ENCODE measurements at regions not wholly inside any gene's neighbourhood (a gene's known extent, or its start where the extent isn't known, plus 50 kb on each side); places are given as distances from the start of the nearest gene placed in this dataset.

GRCh38 chr12:112590281-112590680, 171.5 kb downstream of the PTPN11 start:
- TF ChIP-seq MAZ (IDR thresholded peaks at IDR 0.05; ENCODE audit: borderline replicate concordance, low read depth, low read length) = no peak
- TF ChIP-seq POLR2A (IDR thresholded peaks at IDR 0.05; ENCODE audit: low read depth, low read length) = no peak
- no peak for TF ChIP-seq RAD21 (IDR thresholded peaks at IDR 0.05; ENCODE audit: low read length)
- TF ChIP-seq CTCF (conservative IDR thresholded peaks at IDR 0.05; ENCODE audit: low read depth, low read length) = no peak
- TF ChIP-seq MXI1 (IDR thresholded peaks at IDR 0.05; ENCODE audit: borderline replicate concordance, low read depth, low read length) = no peak
- POLR2A ChIA-PET (ENCODE audit: unreplicated experiment) = no interaction called here

More at GRCh38 chr12:112590281-112590680, 171.5 kb downstream of the PTPN11 start:
- Histone ChIP-seq H3K9me1 (ENCODE audit: insufficient read depth, low read length) (no peaks in the 10 kb centered on the region), H3K27me3 (ENCODE audit: control insufficient read depth, insufficient read depth, low read length) (no peaks in the 10 kb centered on the region), H2BK20ac (ENCODE audit: low read depth, low read length) (no peak overlapping the region), H4K20me1 (ENCODE audit: insufficient read depth, low read length) (no peaks in the 10 kb centered on the region), H3K23ac (ENCODE audit: low read depth, low read length) (no peak overlapping the region), H4K8ac (ENCODE audit: low read depth in 2 of 2, low read length in 2 of 2) (no peak overlapping the region), H2BK15ac (ENCODE audit: low read depth, low read length) (no peak overlapping the region), H2AFZ (replicated peaks; ENCODE audit: low read length, poor library complexity) (no peak overlapping the region), H3K36me3 (ENCODE audit: control insufficient read depth, insufficient read depth, low read length) (no peaks in the 10 kb centered on the region), H2AK5ac (ENCODE audit: low read depth, low read length) (no peak overlapping the region), H4K5ac (ENCODE audit: low read depth, low read length) (no peak overlapping the region), H2BK120ac (ENCODE audit: low read depth, low read length) (no peak overlapping the region), H3K9ac (ENCODE audit: low read depth, low read length) (no peak overlapping the region), H3K4me1 (ENCODE audit: control insufficient read depth, insufficient read depth, low read length) (no peaks in the 10 kb centered on the region), H4K91ac (ENCODE audit: insufficient read depth, low read depth, low read length) (no peak overlapping the region), H2BK5ac (ENCODE audit: low read depth, low read length, poor library complexity, severe bottlenecking) (no peak overlapping the region), H3K4me3 (ENCODE audit: insufficient read depth, low read depth, low read length) (no peak overlapping the region), H3K79me1 (ENCODE audit: low read depth in 1 of 2, low read length in 2 of 2) (no peaks in the 10 kb centered on the region), H2AK9ac (replicated peaks; ENCODE audit: low read depth, low read length, poor library complexity) (no peak overlapping the region), H3K4me2 (ENCODE audit: low read depth, low read length) (no peak overlapping the region), H3K4ac (ENCODE audit: low read depth, low read length) (no peak overlapping the region), H3K9me3 (ENCODE audit: control insufficient read depth, insufficient read depth, low read length) (no peaks in the 10 kb centered on the region), H3K56ac (ENCODE audit: extremely low read depth, insufficient read depth, low read length) (no peak overlapping the region), H3K18ac (ENCODE audit: low read depth, low read length) (no peak overlapping the region), H3K14ac (replicated peaks; ENCODE audit: low read depth, low read length) (no peak overlapping the region), H3K27ac (ENCODE audit: insufficient read depth, low read length) (no peak overlapping the region)
- DNase-seq (no peak), ATAC-seq (ENCODE audit: low read depth) (no peak)
- CTCF ChIA-PET = no interaction called here
- dilution Hi-C loops (cut with HindIII; ENCODE audit: low sequenced_read_pairs, unreplicated experiment) (no loop called here), in situ Hi-C loops (cut with MboI; ENCODE audit: low sequenced_read_pairs) (no loop called here), intact Hi-C loops (cut with micrococcal nuclease) (no loop called here)
- no TSS peak for BruUV-seq (replicated peaks)
- 0% methylated on average over 2 of the region's 3 CpGs; no CpG with 5 or more reads in 1 of the 2 experiments for WGBS, 2 experiments (ENCODE audit: extremely low coverage in 2 of 2, insufficient read length in 1 of 2)
